Midbrain (tissue), 1 donor: ENCODE measurements at regions not wholly inside any gene's neighbourhood (a gene's known extent, or its start where the extent isn't known, plus 50 kb on each side); places are given as distances from the start of the nearest gene placed in this dataset.
"Not testable (repeated sequence)": the region's sequence is repeated elsewhere in the genome, so short reads cannot be mapped to it uniquely, and the experiment has no call there.

Experiments used
- DNase-seq: peaks from one replicate; lab custom pipeline; 2025; lab: John Stamatoyannopoulos, UW

- no peak for DNase-seq
Measured at GRCh38 chr2:78145395-78145996, 623.3 kb upstream of the LRRTM4 start.

GRCh38 chr2:78145997-78146722 is 624.0 kb upstream of the LRRTM4 start:
- no peak for DNase-seq

DNA sequence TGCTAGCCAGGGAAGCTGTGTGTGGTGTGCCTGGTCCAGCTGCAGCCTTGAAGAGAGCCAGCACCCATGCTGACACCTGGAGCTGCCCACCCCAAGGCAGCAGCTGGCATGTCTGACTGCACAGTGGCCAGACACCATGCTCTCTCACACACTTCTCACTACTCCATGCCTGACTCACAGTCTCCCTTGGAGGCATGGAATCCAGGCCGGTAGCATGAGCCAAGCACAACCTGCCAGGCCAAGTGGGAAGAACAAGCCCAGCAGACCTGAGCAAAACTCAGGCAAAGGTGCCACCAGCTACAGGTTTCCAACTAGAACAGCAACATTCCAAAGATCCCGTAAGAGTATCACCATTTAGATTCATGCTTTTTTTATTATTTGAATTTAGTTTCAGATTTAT is 625.3 kb upstream of the LRRTM4 start:
- no peak for DNase-seq

- no peak for DNase-seq
Measured at GRCh38 chr2:78154586-78154985, 632.4 kb upstream of the LRRTM4 start.

DNA sequence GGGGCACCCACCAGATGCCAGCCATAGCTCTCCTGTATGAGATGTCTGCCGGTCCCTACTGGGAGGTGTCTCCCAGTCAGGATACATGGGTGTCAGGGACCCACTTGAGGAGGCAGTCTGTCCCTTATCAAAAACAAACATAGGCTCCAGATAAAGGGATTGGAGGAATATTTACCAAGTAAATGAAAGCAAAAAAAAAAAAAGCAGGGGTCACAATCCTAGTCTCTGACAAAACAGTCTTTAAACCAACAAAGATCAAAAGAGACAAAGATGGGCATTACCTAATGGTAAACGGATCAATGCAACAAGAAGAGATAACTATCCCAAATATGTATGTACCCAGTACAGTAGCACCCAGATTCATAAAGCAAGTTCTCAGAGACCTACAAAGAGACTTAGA is 640.0 kb upstream of the LRRTM4 start:
- no peak for DNase-seq

- DNase-seq, result not testable (repeated sequence)
Measured at GRCh38 chr2:78172157-78172556, 650.0 kb upstream of the LRRTM4 start.

DNA sequence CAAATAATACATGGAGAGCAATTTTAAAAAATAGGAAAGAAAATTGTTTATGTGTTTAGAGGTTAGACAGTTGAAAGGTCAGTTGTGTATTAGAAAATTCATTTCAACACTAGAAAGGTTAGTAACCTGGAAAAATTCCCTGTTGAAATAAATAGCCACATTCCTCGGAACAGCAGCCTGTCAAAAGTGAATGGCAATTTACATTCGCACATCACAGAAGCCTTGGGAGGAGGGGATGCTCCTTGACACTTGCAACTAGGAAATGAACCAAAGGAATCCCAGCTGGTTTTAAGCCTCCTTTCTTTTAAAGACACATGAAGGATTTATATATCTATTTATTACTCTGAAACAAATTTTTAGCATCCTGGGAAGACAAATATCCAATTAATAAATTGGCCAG is 653.5 kb upstream of the LRRTM4 start:
- no peak for DNase-seq

DNA sequence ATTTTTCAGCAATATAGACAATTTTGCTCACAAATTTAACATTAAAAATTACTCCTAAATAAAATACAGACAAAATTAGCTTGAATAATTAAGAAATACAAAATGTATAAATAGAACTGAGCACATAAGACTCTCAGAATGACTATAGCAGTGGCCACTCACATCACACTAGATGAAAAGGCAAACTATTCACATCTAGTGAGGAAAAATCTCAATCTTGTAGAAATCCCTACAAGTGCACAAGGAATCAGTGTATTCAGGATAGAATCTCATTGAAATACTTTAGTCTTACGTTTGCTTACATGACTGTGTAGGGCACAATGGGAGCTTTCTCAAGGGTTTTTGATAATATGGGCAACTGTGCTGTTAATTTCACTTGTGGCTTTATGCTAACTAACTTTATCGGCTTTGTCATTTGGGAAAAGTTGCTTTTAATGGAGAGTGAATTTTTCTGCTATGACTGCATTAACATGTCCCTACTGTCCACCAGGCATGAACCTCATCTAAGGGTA is 678.9 kb upstream of the LRRTM4 start:
- peak; percentile 12 for DNase-seq

GRCh38 chr2:78202366-78202765 is 680.2 kb upstream of the LRRTM4 start:
- DNase-seq, result no peak

DNA sequence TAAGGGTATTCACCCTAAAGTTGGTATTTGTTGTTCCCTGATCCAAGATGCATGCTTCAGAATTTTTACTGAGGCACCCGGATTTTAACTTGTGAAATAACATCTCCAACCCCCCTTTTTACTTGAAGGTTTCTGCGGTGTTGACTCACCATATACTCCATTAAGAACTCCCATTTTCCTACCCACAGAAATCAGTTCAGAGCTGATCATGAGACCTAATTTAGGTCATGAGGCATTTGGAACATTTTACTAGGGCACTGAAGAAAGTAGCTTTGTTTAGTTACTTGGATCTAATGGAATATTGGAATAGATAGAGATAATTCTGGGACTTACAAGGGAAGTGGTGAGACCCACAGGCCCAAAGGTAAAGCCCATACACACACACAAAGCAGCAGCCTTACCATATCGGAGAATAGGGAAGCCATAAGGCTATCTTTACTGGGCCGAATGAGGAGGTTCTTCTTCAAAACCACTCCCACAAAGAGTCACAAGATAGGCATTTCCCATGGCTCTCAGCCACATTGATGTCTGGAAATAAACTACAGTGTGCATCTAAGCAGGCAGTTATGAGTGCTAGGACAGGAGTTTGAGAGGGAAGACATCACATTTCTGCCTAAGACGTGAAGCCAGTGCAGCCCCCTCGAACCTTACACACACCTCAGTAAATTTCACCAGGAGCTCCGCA is 681.0 kb upstream of the LRRTM4 start:
- no peak for DNase-seq

DNA sequence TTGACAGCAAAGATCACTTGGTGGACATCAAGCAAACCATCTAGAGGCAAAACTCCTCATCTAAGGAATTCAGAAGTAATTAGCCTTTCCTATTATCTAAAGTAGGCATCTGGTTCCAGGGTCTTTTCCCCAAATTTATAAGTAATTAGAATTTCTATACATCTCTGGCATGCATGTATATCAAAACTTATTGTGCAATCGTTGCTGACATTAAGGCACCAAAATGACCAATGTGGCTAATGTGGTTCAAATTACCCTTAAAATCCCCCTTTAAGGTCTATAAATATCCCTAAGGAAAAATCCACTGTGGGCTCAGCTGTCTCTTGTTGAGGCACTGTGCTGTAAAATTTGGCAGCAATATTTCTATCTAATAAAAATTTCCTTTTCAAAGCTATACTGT is 695.9 kb upstream of the LRRTM4 start:
- DNase-seq, result no peak

DNA sequence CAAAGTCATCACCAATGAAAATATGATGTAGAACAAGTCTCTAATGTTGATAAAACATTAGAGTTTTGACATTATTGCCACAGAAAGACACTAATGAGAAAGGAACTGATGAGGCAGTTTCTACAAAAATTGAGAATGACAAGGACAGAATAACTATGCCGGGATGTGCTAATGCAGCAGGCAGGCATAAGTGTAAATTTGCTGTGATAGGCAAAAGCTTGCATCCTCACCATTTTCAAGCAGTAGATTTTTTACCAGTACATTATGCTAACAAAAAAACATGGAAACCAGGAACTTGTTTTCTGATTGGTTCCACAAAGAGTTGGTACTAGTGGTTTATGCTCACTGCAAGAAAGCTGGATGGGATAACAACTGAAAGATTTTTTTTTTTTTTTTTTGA is 715.5 kb upstream of the LRRTM4 start:
- DNase-seq, result no peak

- no peak for DNase-seq
Measured at GRCh38 chr2:78245394-78246135, 723.4 kb upstream of the LRRTM4 start.

- no peak for DNase-seq
Measured at GRCh38 chr2:78251708-78252107, 729.5 kb upstream of the LRRTM4 start.

DNA sequence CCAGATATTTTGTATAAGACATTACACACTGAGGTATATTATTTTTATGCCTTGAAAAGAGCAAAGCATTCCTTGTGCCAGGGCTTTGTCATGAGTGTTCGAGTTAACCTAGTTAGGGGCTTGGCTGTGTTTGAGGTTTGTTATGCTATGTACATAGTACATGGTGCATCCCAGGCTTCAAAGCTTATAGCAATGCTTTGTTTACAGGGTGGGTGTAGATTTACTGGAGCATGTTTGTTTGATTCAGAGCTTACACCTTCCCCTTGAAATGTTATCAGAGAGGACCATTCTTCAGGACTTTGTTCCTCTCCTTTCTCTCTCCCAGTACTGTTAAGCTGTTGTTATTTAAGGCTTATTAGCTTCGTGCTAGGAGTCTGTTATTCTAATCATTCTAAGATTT is 738.7 kb upstream of the LRRTM4 start:
- DNase-seq, result no peak

- DNase-seq, result no peak
Measured at GRCh38 chr2:78261454-78261853, 739.3 kb upstream of the LRRTM4 start.

- DNase-seq, result not testable (repeated sequence)
Measured at GRCh38 chr2:78262089-78262488, 739.9 kb upstream of the LRRTM4 start.

GRCh38 chr2:78262713-78263375 is 740.7 kb upstream of the LRRTM4 start:
- no peak for DNase-seq

DNA sequence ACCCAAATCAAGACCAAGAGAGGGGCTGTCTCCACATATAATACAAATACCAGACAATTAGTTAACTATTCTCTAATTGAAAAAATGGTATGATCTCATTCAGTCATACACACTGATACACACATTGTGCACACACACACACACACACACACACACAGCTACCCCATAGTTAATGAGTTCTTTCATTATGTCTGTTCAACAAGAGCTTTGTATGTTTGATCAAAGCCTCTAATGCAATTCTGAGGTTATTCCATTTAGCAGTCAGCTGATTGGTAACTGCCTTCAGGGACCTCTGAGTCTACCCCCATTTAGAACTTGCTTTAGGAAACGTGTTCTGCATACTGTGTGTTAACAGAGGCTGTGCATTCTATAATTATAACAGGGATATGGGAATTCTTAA is 741.4 kb upstream of the LRRTM4 start:
- DNase-seq, result peak; percentile 90

DNA sequence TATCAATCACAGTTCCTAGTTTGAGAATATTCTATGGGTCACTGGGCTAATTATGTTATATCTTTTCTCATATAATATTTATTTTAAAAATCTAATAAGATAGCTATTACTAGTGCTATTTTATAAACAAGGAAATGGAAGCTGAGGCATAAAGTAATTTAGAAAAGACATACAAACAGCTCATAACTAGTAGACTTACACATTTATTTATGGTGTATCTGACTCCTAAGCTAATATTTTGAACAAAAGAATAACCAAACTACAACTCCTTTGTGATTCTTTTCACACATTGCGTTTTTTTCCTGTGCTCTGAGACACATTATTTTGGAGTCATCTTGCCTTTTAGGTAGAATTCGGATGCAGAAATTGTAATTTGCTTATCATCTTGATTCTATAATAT is 742.0 kb upstream of the LRRTM4 start:
- no peak for DNase-seq

GRCh38 chr2:78281164-78281563 is 744.3 kb upstream of the REG3G start:
- no peak for DNase-seq
